ENCODE measurements at regions not wholly inside any gene's neighbourhood (a gene's known extent, or its start where the extent isn't known, plus 50 kb on each side); places are given as distances from the start of the nearest gene placed in this dataset.
"Not testable (repeated sequence)": the region's sequence is repeated elsewhere in the genome, so short reads cannot be mapped to it uniquely, and the experiment has no call there.

DNA sequence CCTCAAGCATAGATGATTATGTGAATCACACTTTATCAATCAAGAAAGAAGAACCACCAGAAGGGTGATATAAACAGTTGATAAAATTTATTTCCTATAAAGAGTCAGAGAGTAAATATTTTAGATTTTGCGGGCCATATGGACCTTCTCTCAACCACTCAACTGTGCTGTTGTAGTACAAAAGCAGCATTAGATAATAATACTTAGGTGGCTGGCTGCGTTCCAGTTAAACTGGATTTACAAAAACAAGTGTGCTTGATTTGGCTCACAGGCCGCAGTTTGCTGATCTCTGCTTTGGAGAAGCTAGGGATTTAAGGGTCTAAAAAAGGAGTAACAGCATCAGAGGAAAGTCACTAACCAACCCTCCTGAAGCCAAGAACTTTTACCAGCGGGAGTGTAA is 1406.0 kb downstream of the KCNT2 start:
- no peak overlapping the region for H3K27ac ChIP-seq (ENCODE audit: low read depth, low read length, severe bottlenecking)
- 100% methylated on average over 1 of the region's 4 CpGs; no CpG with 5 or more reads in 1 of the 2 experiments for WGBS, 2 experiments (ENCODE audit: insufficient coverage in 2 of 2)
- peaks cover 3% of the 10 kb centered on the region for H3K4me1 ChIP-seq (ENCODE audit: control insufficient read depth, insufficient read depth, low read length, poor library complexity, severe bottlenecking)
- H3K9me3 ChIP-seq (ENCODE audit: control insufficient read depth, low read length), result no peaks in the 10 kb centered on the region
- no peaks in the 10 kb centered on the region for H3K36me3 ChIP-seq (ENCODE audit: control insufficient read depth, insufficient read depth, low read length)
- no peak overlapping the region for H3K4me3 ChIP-seq (ENCODE audit: extremely low read depth, insufficient read depth, low read length, poor library complexity, severe bottlenecking)

DNA sequence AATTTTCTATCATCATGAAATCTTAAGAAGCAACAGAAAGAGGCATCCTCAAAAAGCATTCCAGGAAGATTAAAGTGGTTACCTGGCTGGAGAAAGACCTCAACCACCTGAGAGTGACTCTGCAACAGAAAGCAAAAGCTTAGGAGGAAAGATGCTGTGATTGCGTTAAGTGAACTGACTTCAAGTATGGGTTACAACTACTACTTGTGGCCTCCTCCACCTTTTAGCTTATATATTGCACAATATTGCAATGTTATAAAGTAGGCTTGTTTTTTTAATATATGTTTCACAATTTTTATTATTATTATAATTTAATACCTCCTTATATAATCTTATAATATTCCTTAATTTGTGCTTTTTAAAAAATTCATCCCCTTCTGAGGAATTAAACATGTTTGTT is 1407.5 kb downstream of the KCNT2 start:
- Histone ChIP-seq H3K36me3 (ENCODE audit: control insufficient read depth, insufficient read depth, low read length) (no peaks in the 10 kb centered on the region), H3K9me3 (ENCODE audit: control insufficient read depth, low read length) (no peaks in the 10 kb centered on the region), H3K4me1 (ENCODE audit: control insufficient read depth, insufficient read depth, low read length, poor library complexity, severe bottlenecking) (peaks cover 6% of the 10 kb centered on the region), H3K27ac (ENCODE audit: low read depth, low read length, severe bottlenecking) (no peak overlapping the region), H3K4me3 (ENCODE audit: extremely low read depth, insufficient read depth, low read length, poor library complexity, severe bottlenecking) (no peak overlapping the region)
- no CpG with 5 or more reads among the region's 1 CpG for WGBS, 2 experiments (ENCODE audit: insufficient coverage in 2 of 2)

DNA sequence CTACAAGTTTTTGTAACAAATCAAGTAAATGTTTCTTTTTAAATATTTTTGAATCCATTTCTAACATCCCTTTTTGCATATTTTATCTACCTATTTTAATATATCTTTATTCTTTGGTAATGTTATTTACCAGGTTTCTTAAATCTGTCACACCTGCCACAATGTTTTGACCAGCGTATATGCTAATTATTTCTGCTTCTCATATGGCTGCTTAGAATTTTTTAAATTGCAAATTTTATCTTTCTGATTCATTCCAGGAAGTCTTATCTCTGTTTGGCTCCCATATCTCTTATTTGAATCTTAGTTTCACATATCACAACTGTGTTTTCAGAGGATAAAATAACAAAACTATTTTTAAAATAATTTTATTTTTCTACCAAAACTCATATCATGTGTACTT is 1411.1 kb downstream of the KCNT2 start:
- no CpG with 5 or more reads among the region's 1 CpG for WGBS, 2 experiments (ENCODE audit: insufficient coverage in 2 of 2)
- peaks cover 6% of the 10 kb centered on the region for H3K4me1 ChIP-seq (ENCODE audit: control insufficient read depth, insufficient read depth, low read length, poor library complexity, severe bottlenecking)
- no peaks in the 10 kb centered on the region for H3K9me3 ChIP-seq (ENCODE audit: control insufficient read depth, low read length)
- no peak overlapping the region for H3K4me3 ChIP-seq (ENCODE audit: extremely low read depth, insufficient read depth, low read length, poor library complexity, severe bottlenecking)
- H3K36me3 ChIP-seq (ENCODE audit: control insufficient read depth, insufficient read depth, low read length), result no peaks in the 10 kb centered on the region
- no peak overlapping the region for H3K27ac ChIP-seq (ENCODE audit: low read depth, low read length, severe bottlenecking)

- Histone ChIP-seq H3K4me1 (ENCODE audit: control insufficient read depth, insufficient read depth, low read length, poor library complexity, severe bottlenecking) (peaks cover 6% of the 10 kb centered on the region), H3K36me3 (ENCODE audit: control insufficient read depth, insufficient read depth, low read length) (no peaks in the 10 kb centered on the region), H3K27ac (ENCODE audit: low read depth, low read length, severe bottlenecking) (no peak overlapping the region), H3K9me3 (ENCODE audit: control insufficient read depth, low read length) (no peaks in the 10 kb centered on the region), H3K4me3 (ENCODE audit: extremely low read depth, insufficient read depth, low read length, poor library complexity, severe bottlenecking) (no peak overlapping the region)
- WGBS, 2 experiments (ENCODE audit: insufficient coverage in 2 of 2), result 80 to 85% methylated on average over 4 to 8 of the region's 8 CpGs
Observed at GRCh38 chr1:195195423-195196057, 1412.7 kb downstream of the KCNT2 start.

DNA sequence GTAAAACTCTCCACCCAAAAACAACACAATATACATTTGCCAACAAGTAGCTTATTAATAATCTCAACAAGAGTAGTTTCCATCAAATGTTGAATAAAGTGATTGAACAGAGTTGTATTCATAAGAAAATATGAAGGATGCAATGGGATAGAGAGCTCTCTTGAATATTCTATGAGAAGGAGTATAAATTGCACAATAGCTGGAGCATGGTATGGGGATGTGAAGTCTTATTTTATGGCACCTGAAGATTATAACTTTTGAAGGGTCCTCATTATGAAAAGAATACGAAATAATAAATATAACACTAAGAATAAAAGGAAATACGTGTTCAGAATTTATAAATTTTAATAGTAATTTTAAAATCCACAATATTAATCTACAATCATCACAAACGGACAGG is 1415.1 kb downstream of the KCNT2 start:
- H3K36me3 ChIP-seq (ENCODE audit: control insufficient read depth, insufficient read depth, low read length), result no peaks in the 10 kb centered on the region
- no peaks in the 10 kb centered on the region for H3K9me3 ChIP-seq (ENCODE audit: control insufficient read depth, low read length)
- H3K27ac ChIP-seq (ENCODE audit: low read depth, low read length, severe bottlenecking), result no peak overlapping the region
- H3K4me3 ChIP-seq (ENCODE audit: extremely low read depth, insufficient read depth, low read length, poor library complexity, severe bottlenecking), result no peak overlapping the region
- no CpG with 5 or more reads among the region's 3 CpGs for WGBS, 2 experiments (ENCODE audit: insufficient coverage in 2 of 2)
- H3K4me1 ChIP-seq (ENCODE audit: control insufficient read depth, insufficient read depth, low read length, poor library complexity, severe bottlenecking), result peaks cover 8% of the 10 kb centered on the region

- H3K4me1 ChIP-seq (ENCODE audit: control insufficient read depth, insufficient read depth, low read length, poor library complexity, severe bottlenecking), result peaks cover 3% of the 10 kb centered on the region
- no peaks in the 10 kb centered on the region for H3K36me3 ChIP-seq (ENCODE audit: control insufficient read depth, insufficient read depth, low read length)
- WGBS, 2 experiments (ENCODE audit: insufficient coverage in 2 of 2), result no CpG with 5 or more reads among the region's 3 CpGs
- no peaks in the 10 kb centered on the region for H3K9me3 ChIP-seq (ENCODE audit: control insufficient read depth, low read length)
- H3K27ac ChIP-seq (ENCODE audit: low read depth, low read length, severe bottlenecking), result peak overlapping the region; percentile 4
- no peak overlapping the region for H3K4me3 ChIP-seq (ENCODE audit: extremely low read depth, insufficient read depth, low read length, poor library complexity, severe bottlenecking)
Observed at GRCh38 chr1:195188821-195189220, 1419.4 kb downstream of the KCNT2 start.

DNA sequence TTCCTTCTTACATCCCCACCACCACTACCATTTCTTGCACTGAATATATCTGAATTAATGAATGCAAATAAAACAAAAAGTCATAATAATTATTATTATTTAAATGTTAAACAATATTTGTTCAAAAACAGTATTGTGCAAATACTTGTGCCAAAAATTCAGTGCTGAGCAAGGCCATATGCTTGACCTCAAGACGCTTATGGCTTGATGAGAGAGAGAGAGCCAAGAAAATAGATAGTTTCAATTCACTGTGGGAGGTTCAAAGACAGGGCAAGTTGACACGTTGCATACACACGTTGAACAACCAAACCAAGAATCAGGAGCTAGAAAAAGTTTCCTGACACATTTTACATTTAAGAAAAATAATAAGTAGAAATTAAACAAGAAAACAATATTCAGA is 1421.7 kb downstream of the KCNT2 start:
- H3K9me3 ChIP-seq (ENCODE audit: control insufficient read depth, low read length), result no peaks in the 10 kb centered on the region
- no peak overlapping the region for H3K4me3 ChIP-seq (ENCODE audit: extremely low read depth, insufficient read depth, low read length, poor library complexity, severe bottlenecking)
- 90 to 100% methylated on average over 1 of the region's 3 CpGs for WGBS, 2 experiments (ENCODE audit: insufficient coverage in 2 of 2)
- no peak overlapping the region for H3K27ac ChIP-seq (ENCODE audit: low read depth, low read length, severe bottlenecking)
- no peaks in the 10 kb centered on the region for H3K36me3 ChIP-seq (ENCODE audit: control insufficient read depth, insufficient read depth, low read length)
- peaks cover 3% of the 10 kb centered on the region for H3K4me1 ChIP-seq (ENCODE audit: control insufficient read depth, insufficient read depth, low read length, poor library complexity, severe bottlenecking)

GRCh38 chr1:195185736-195186135 is 1422.5 kb downstream of the KCNT2 start:
- H3K36me3 ChIP-seq (ENCODE audit: control insufficient read depth, insufficient read depth, low read length), result no peaks in the 10 kb centered on the region
- peaks cover 3% of the 10 kb centered on the region for H3K4me1 ChIP-seq (ENCODE audit: control insufficient read depth, insufficient read depth, low read length, poor library complexity, severe bottlenecking)
- no peak overlapping the region for H3K27ac ChIP-seq (ENCODE audit: low read depth, low read length, severe bottlenecking)
- no peaks in the 10 kb centered on the region for H3K9me3 ChIP-seq (ENCODE audit: control insufficient read depth, low read length)
- no CpG with 5 or more reads among the region's 2 CpGs for WGBS, 2 experiments (ENCODE audit: insufficient coverage in 2 of 2)
- no peak overlapping the region for H3K4me3 ChIP-seq (ENCODE audit: extremely low read depth, insufficient read depth, low read length, poor library complexity, severe bottlenecking)

- Histone ChIP-seq H3K27ac (ENCODE audit: low read depth, low read length, severe bottlenecking) (no peak overlapping the region), H3K9me3 (ENCODE audit: control insufficient read depth, low read length) (no peaks in the 10 kb centered on the region), H3K36me3 (ENCODE audit: control insufficient read depth, insufficient read depth, low read length) (no peaks in the 10 kb centered on the region), H3K4me1 (ENCODE audit: control insufficient read depth, insufficient read depth, low read length, poor library complexity, severe bottlenecking) (peaks cover 3% of the 10 kb centered on the region), H3K4me3 (ENCODE audit: extremely low read depth, insufficient read depth, low read length, poor library complexity, severe bottlenecking) (no peak overlapping the region)
- whole genome bisulfite sequencing, 2 experiments (ENCODE audit: insufficient coverage in 2 of 2), result no CpG with 5 or more reads among the region's 4 CpGs
Observed at GRCh38 chr1:195185321-195185720, 1422.9 kb downstream of the KCNT2 start.

DNA sequence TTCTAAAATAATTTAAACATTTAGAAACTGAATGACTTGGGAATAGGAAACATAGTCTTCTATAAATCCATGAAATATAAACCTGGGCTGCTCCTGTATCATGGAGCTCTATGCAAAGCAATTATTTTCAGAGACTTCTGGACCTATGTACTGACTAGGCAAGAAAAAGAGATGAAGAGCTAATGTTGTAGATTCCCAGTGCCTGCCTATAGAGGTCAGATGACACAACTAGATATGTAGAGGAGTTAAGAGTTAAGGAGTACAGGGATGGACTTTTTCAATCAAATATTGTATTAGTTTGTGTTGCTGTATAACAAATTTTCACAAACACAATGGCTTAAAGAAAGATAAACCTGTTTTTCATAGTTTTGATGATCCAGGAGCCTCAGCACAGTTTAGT is 1434.5 kb downstream of the KCNT2 start:
- H3K4me1 ChIP-seq (ENCODE audit: control insufficient read depth, insufficient read depth, low read length, poor library complexity, severe bottlenecking), result no peaks in the 10 kb centered on the region
- no peak overlapping the region for H3K27ac ChIP-seq (ENCODE audit: low read depth, low read length, severe bottlenecking)
- H3K36me3 ChIP-seq (ENCODE audit: control insufficient read depth, insufficient read depth, low read length), result no peaks in the 10 kb centered on the region
- no peaks in the 10 kb centered on the region for H3K9me3 ChIP-seq (ENCODE audit: control insufficient read depth, low read length)
- no peak overlapping the region for H3K4me3 ChIP-seq (ENCODE audit: extremely low read depth, insufficient read depth, low read length, poor library complexity, severe bottlenecking)

GRCh38 chr1:195159795-195160194 is 1448.4 kb downstream of the KCNT2 start:
- H3K4me1 ChIP-seq (ENCODE audit: control insufficient read depth, insufficient read depth, low read length, poor library complexity, severe bottlenecking); H3K27ac ChIP-seq (ENCODE audit: low read depth, low read length, severe bottlenecking); H3K9me3 ChIP-seq (ENCODE audit: control insufficient read depth, low read length); H3K36me3 ChIP-seq (ENCODE audit: control insufficient read depth, insufficient read depth, low read length); H3K4me3 ChIP-seq (ENCODE audit: extremely low read depth, insufficient read depth, low read length, poor library complexity, severe bottlenecking): not testable (repeated sequence)
- no CpG with 5 or more reads among the region's 1 CpG for WGBS, 2 experiments (ENCODE audit: insufficient coverage in 2 of 2)
